IMR-90 (cell line): ENCODE measurements at regions not wholly inside any gene's neighbourhood (a gene's known extent, or its start where the extent isn't known, plus 50 kb on each side); places are given as distances from the start of the nearest gene placed in this dataset.

Experiments
- ATAC-seq: fragments of 200-7000 bp; cut with Tn5 transposase; 2 replicates; pipeline ENCODE4 v1.9.1; 2020; ENCODE audit warnings: low read depth, mild to moderate bottlenecking, moderate library complexity
- BruUV-seq: library from RNA; stranded (reverse); fragments of 400-500 nt; replicated peaks from 2 replicates; lab custom pipeline; 2021; lab: Mats Ljungman, UMichigan
- CTCF ChIA-PET: fragments of 300-600 bp; formaldehyde crosslinking; extraction: SDS; loops from one replicate; lab custom pipeline; 2021; ENCODE audit warnings: antibody characterized with exemption; lab: Yijun Ruan, JAX
- POLR2A ChIA-PET: fragments of 300-600 bp; sonication (Branson Sonifier 250); formaldehyde crosslinking; loops from one replicate; lab custom pipeline; 2022; ENCODE audit warnings: antibody characterized with exemption; ENCODE audit not compliant: unreplicated experiment; lab: Charles Lee
- DNase-seq: peaks from one replicate; pipeline ENCODE4 v3.0.0; 2013
- H2AFZ ChIP-seq: replicated peaks from 2 replicates; pipeline ENCODE3; 2013; ENCODE audit warnings: low read length, mild to moderate bottlenecking; ENCODE audit not compliant: poor library complexity
- H2AK5ac ChIP-seq: 2 replicates; pipeline ENCODE4 v1.6.1; 2013; ENCODE audit warnings: low read depth, low read length, inconsistent platforms
- H2AK9ac ChIP-seq: replicated peaks from 2 replicates; pipeline ENCODE3; 2013; ENCODE audit warnings: mild to moderate bottlenecking, low read depth, low read length, moderate library complexity; ENCODE audit not compliant: poor library complexity
- H2BK120ac ChIP-seq: 2 replicates; pipeline ENCODE4 v1.6.1; 2013; ENCODE audit warnings: low read depth, low read length, inconsistent platforms
- H2BK15ac ChIP-seq: 3 replicates; pipeline ENCODE4 v1.6.1; 2013; ENCODE audit warnings: low read depth, low read length, inconsistent platforms
- H2BK20ac ChIP-seq: 2 replicates; pipeline ENCODE4 v1.6.1; 2013; ENCODE audit warnings: low read depth, mild to moderate bottlenecking, inconsistent platforms, low read length, moderate library complexity
- H2BK5ac ChIP-seq: 2 replicates; pipeline ENCODE4 v1.6.1; 2013; ENCODE audit warnings: mild to moderate bottlenecking, low read depth, low read length, inconsistent platforms; ENCODE audit not compliant: poor library complexity, severe bottlenecking
- H3K14ac ChIP-seq: replicated peaks from 2 replicates; pipeline ENCODE4 v1.6.1; 2013; ENCODE audit warnings: low read depth, low read length, inconsistent platforms
- H3K18ac ChIP-seq: 2 replicates; pipeline ENCODE4 v1.6.1; 2013; ENCODE audit warnings: low read depth, low read length, control low read depth
- H3K23ac ChIP-seq: 2 replicates; pipeline ENCODE4 v1.6.1; 2013; ENCODE audit warnings: low read depth, low read length, inconsistent platforms
- H3K27ac ChIP-seq: 2 replicates; pipeline ENCODE4 v1.5.1; 2013; ENCODE audit warnings: mild to moderate bottlenecking, control low read depth, low read length; ENCODE audit not compliant: insufficient read depth
- H3K27me3 ChIP-seq: 2 replicates; pipeline ENCODE4 v1.6.1; 2013; ENCODE audit warnings: low read length; ENCODE audit not compliant: control insufficient read depth, insufficient read depth
- H3K36me3 ChIP-seq: 2 replicates; pipeline ENCODE4 v1.6.1; 2013; ENCODE audit warnings: low read length, mixed read lengths; ENCODE audit not compliant: control insufficient read depth, insufficient read depth
- H3K4ac ChIP-seq: 2 replicates; pipeline ENCODE4 v1.6.1; 2013; ENCODE audit warnings: low read depth, low read length, inconsistent platforms
- H3K4me1 ChIP-seq: 2 replicates; pipeline ENCODE4 v1.6.1; 2013; ENCODE audit warnings: low read length, mixed read lengths; ENCODE audit not compliant: control insufficient read depth, insufficient read depth
- H3K4me2 ChIP-seq: 2 replicates; pipeline ENCODE4 v1.6.1; 2013; ENCODE audit warnings: low read depth, mild to moderate bottlenecking, control low read depth, low read length, moderate library complexity
- H3K4me3 ChIP-seq: 2 replicates; pipeline ENCODE4 v1.5.1; 2013; ENCODE audit warnings: low read depth, mild to moderate bottlenecking, control low read depth, low read length, moderate library complexity; ENCODE audit not compliant: insufficient read depth
- H3K56ac ChIP-seq: 2 replicates; pipeline ENCODE4 v1.6.1; 2013; ENCODE audit warnings: low read length, inconsistent platforms; ENCODE audit not compliant: insufficient read depth; ENCODE audit errors: extremely low read depth
- H3K79me1 ChIP-seq, 2 experiments: 2 replicates each; pipeline ENCODE4 v1.6.1; 2013; ENCODE audit warnings: low read length in 2 of 2, inconsistent platforms in 1 of 2, low read depth in 1 of 2
- H3K9ac ChIP-seq: 2 replicates; pipeline ENCODE4 v1.6.1; 2013; ENCODE audit warnings: low read depth, low read length, control low read depth
- H3K9me1 ChIP-seq: 2 replicates; pipeline ENCODE4 v1.6.1; 2013; ENCODE audit warnings: low read length, inconsistent platforms; ENCODE audit not compliant: insufficient read depth
- H3K9me3 ChIP-seq: 2 replicates; pipeline ENCODE4 v1.6.1; 2013; ENCODE audit warnings: low read length; ENCODE audit not compliant: control insufficient read depth, insufficient read depth
- H4K20me1 ChIP-seq: 2 replicates; pipeline ENCODE4 v1.6.1; 2013; ENCODE audit warnings: low read length, inconsistent platforms; ENCODE audit not compliant: insufficient read depth
- H4K5ac ChIP-seq: 2 replicates; pipeline ENCODE4 v1.6.1; 2013; ENCODE audit warnings: mild to moderate bottlenecking, low read depth, low read length, control low read depth
- H4K8ac ChIP-seq, 2 experiments: 2 replicates each; pipeline ENCODE4 v1.6.1; 2013; ENCODE audit warnings: low read depth in 2 of 2, low read length in 2 of 2, control low read depth in 1 of 2, inconsistent platforms in 1 of 2
- H4K91ac ChIP-seq: 2 replicates; pipeline ENCODE4 v1.6.1; 2013; ENCODE audit warnings: low read depth, low read length, inconsistent platforms; ENCODE audit not compliant: insufficient read depth
- BHLHE40 ChIP-seq: fragments of 150-350 bp; IDR thresholded peaks from 2 replicates; pipeline ENCODE4 v1.6.1; 2016; ENCODE audit warnings: mild to moderate bottlenecking, low read depth, low read length
- CEBPB ChIP-seq: IDR thresholded peaks from 2 replicates; pipeline ENCODE4 v1.6.1; 2012; ENCODE audit warnings: low read depth, low read length, improper control_type of control experiment
- CHD1 ChIP-seq: IDR thresholded peaks from 2 replicates; pipeline ENCODE4 v1.6.1; 2012; ENCODE audit warnings: low read depth, low read length, improper control_type of control experiment
- CTCF ChIP-seq: conservative IDR thresholded peaks from 2 replicates; pipeline ENCODE4 v1.5.1; 2012; ENCODE audit warnings: mild to moderate bottlenecking, low read depth, low read length, improper control_type of control experiment
- FOS ChIP-seq: fragments of 150-350 bp; IDR thresholded peaks from 2 replicates; pipeline ENCODE4 v1.6.1; 2016; ENCODE audit warnings: low read depth, low read length
- MAFK ChIP-seq: IDR thresholded peaks from 2 replicates; pipeline ENCODE4 v1.6.1; 2012; ENCODE audit warnings: low read depth, low read length, improper control_type of control experiment
- MAZ ChIP-seq: IDR thresholded peaks from 2 replicates; pipeline ENCODE4 v1.6.1; 2012; ENCODE audit warnings: low read depth, mild to moderate bottlenecking, low read length, improper control_type of control experiment, moderate library complexity, borderline replicate concordance
- NFE2L2 ChIP-seq: fragments of 150-350 bp; IDR thresholded peaks from 2 replicates; pipeline ENCODE4 v1.6.1; 2016; ENCODE audit warnings: low read depth, mild to moderate bottlenecking, low read length
- RAD21 ChIP-seq: IDR thresholded peaks from 2 replicates; pipeline ENCODE4 v1.6.1; 2012; ENCODE audit warnings: low read length, improper control_type of control experiment
- RCOR1 ChIP-seq: IDR thresholded peaks from 2 replicates; pipeline ENCODE4 v1.6.1; 2012; ENCODE audit warnings: mild to moderate bottlenecking, low read length, improper control_type of control experiment; ENCODE audit not compliant: insufficient replicate concordance
- RFX5 ChIP-seq: IDR thresholded peaks from 2 replicates; pipeline ENCODE4 v1.8.0; 2012; ENCODE audit warnings: low read depth, mild to moderate bottlenecking, low read length, moderate library complexity
- SMC3 ChIP-seq: fragments of 150-350 bp; IDR thresholded peaks from 2 replicates; pipeline ENCODE4 v1.6.1; 2016; ENCODE audit warnings: low read depth, mild to moderate bottlenecking, antibody characterized with exemption, low read length, moderate library complexity
- WGBS, 2 experiments: methylation state at CpG; one replicate each; pipeline versions ENCODE4 v1.1.5 to v1.1.7; 2013; ENCODE audit warnings: missing lambda C conversion rate in 2 of 2; ENCODE audit not compliant: insufficient read length in 1 of 2; ENCODE audit errors: extremely low coverage in 2 of 2; 5-methylcytosine and 5-hydroxymethylcytosine counted together
- dilution Hi-C: fragments of 300-500 bp; cut with HindIII; formaldehyde crosslinking; loops from one replicate; pipeline ENCODE4 v1.14.3; 2018; ENCODE audit warnings: low sequenced_read_pairs; ENCODE audit not compliant: unreplicated experiment
- in situ Hi-C: fragments of 300-500 bp; cut with MboI; formaldehyde crosslinking; loops from 3 replicates; pipeline ENCODE4 v1.14.3; 2019; ENCODE audit warnings: low sequenced_read_pairs, inconsistent platforms, mixed read lengths
- intact Hi-C: fragments of 100-400 bp; cut with micrococcal nuclease; formaldehyde crosslinking; loops from 2 replicates; pipeline ENCODE4 v1.10.0; 2022

DNA sequence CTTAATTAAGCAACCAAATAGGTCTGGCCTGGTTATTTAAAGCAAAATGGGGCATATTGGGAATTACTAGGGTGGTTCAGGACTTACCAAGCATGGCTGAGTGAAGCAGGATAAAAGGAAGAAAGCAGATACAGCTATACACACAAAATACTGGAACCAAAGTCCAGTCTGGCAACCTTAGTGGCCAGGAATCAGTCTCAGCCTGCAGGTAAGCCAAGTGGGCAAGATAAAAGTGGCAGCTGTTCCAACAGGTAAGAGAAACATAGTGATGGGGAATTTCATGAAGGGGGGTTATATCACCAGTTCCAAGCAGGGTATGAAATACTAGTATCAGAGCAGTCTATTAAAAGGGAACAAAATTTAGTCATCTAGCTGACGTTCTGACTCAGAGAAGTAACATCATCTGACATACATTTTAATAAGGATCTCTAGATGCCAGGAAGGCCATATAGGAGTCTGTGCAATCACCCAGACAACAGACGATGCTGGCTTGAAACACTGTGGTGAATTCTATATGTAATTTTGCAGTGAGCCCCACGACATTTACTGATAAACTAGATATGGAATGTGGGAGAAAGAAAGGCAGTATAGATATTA is 292.1 kb upstream of the HSF2 start:
- no peaks in the 10 kb centered on the region for H4K20me1 ChIP-seq
- ChIA-PET POLR2A (no interaction called here), CTCF (no interaction called here)
- no peak overlapping the region for H3K4me2 ChIP-seq
- no peaks in the 10 kb centered on the region for H3K9me3 ChIP-seq
- intact Hi-C loops = no loop called here
- no peak overlapping the region for H2AK9ac ChIP-seq
- ATAC-seq (no peak), DNase-seq (no peak)
- H2BK5ac ChIP-seq = no peak overlapping the region
- no peaks in the 10 kb centered on the region for H3K79me1 ChIP-seq
- H2BK15ac ChIP-seq = no peak overlapping the region
- no peak overlapping the region for H3K9ac ChIP-seq
- no peak overlapping the region for H2BK20ac ChIP-seq
- H3K14ac ChIP-seq = no peak overlapping the region
- TF ChIP-seq SMC3 (no peak), CEBPB (no peak), NFE2L2 (no peak), RFX5 (no peak), CHD1 (no peak), RAD21 (no peak), MAZ (no peak), MAFK (no peak), CTCF (no peak), BHLHE40 (no peak), RCOR1 (no peak), FOS (no peak)
- dilution Hi-C loops = no loop called here
- no peak overlapping the region for H3K27ac ChIP-seq
- H3K9me1 ChIP-seq = no peaks in the 10 kb centered on the region
- H3K27me3 ChIP-seq = no peaks in the 10 kb centered on the region; the same call in 1 of the 2 replicates
- no peak overlapping the region for H4K5ac ChIP-seq
- H3K36me3 ChIP-seq = no peaks in the 10 kb centered on the region
- no peak overlapping the region for H3K23ac ChIP-seq
- H3K4me1 ChIP-seq = no peaks in the 10 kb centered on the region
- no peak overlapping the region for H3K4me3 ChIP-seq
- no peak overlapping the region for H3K18ac ChIP-seq
- H3K4ac ChIP-seq = no peak overlapping the region
- BruUV-seq = no TSS peak
- no peak overlapping the region for H4K91ac ChIP-seq
- no peak overlapping the region for H2AFZ ChIP-seq
- no peak overlapping the region for H4K8ac ChIP-seq
- no peak overlapping the region for H3K56ac ChIP-seq
- no peak overlapping the region for H2BK120ac ChIP-seq
- no CpG with 5 or more reads among the region's 3 CpGs for WGBS, 2 experiments
- no peak overlapping the region for H2AK5ac ChIP-seq
- in situ Hi-C loops = no loop called here
